Testis (tissue), 2 donors: ENCODE measurements at regions not wholly inside any gene's neighbourhood (a gene's known extent, or its start where the extent isn't known, plus 50 kb on each side); places are given as distances from the start of the nearest gene placed in this dataset.

ENCODE experiments used
- POLR2A ChIP-seq: fragments of 450-650 bp; IDR thresholded peaks from one replicate; pipeline ENCODE4 v1.6.1; 2017; ENCODE audit warnings: antibody characterized with exemption, mild to moderate bottlenecking, moderate library complexity
- TF ChIP-seq, protein P1 (sequence below), 3 experiments: fragments of 450-650 bp in 2 of 3; fragments of 200-600 bp in 1 of 3; sonication (generic) in 1 of 3; IDR thresholded peaks; one replicate each; pipeline ENCODE4 v1.5.1; 2016 to 2019; ENCODE audit warnings: antibody characterized with exemption in 3 of 3, mild to moderate bottlenecking in 2 of 3, moderate library complexity in 1 of 3

- TF ChIP-seq, protein P1, sequence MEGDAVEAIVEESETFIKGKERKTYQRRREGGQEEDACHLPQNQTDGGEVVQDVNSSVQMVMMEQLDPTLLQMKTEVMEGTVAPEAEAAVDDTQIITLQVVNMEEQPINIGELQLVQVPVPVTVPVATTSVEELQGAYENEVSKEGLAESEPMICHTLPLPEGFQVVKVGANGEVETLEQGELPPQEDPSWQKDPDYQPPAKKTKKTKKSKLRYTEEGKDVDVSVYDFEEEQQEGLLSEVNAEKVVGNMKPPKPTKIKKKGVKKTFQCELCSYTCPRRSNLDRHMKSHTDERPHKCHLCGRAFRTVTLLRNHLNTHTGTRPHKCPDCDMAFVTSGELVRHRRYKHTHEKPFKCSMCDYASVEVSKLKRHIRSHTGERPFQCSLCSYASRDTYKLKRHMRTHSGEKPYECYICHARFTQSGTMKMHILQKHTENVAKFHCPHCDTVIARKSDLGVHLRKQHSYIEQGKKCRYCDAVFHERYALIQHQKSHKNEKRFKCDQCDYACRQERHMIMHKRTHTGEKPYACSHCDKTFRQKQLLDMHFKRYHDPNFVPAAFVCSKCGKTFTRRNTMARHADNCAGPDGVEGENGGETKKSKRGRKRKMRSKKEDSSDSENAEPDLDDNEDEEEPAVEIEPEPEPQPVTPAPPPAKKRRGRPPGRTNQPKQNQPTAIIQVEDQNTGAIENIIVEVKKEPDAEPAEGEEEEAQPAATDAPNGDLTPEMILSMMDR (IDR thresholded peaks at IDR 0.05) = peak in 1 of 3 experiments; percentile 18
- no peak for TF ChIP-seq POLR2A
These were observed 548.7 kb upstream of the DIPK2B start for GRCh38 chrX:45749375-45749774.
